HL-60 (cell line): ENCODE measurements at regions not wholly inside any gene's neighbourhood (a gene's known extent, or its start where the extent isn't known, plus 50 kb on each side); places are given as distances from the start of the nearest gene placed in this dataset.

ENCODE experiments used
- DNase-seq, 2 experiments: peaks; one replicate each; pipeline ENCODE4 v3.0.0-alpha.2; 2010 to 2020; ENCODE audit warnings: low read depth in 1 of 2, low spot score in 1 of 2
- H3K27ac ChIP-seq: fragments of 250-450 bp; sonication (Bioruptor Pico); replicated peaks from 2 replicates; pipeline ENCODE4 v1.5.1; 2020; ENCODE audit warnings: mild to moderate bottlenecking, moderate library complexity
- H3K27me3 ChIP-seq: fragments of 250-450 bp; sonication (Bioruptor Pico); 2 replicates; pipeline ENCODE4 v1.5.1; 2021; ENCODE audit warnings: mild to moderate bottlenecking, moderate library complexity; ENCODE audit not compliant: insufficient read depth, poor library complexity, severe bottlenecking
- H3K4me3 ChIP-seq: replicated peaks from 2 replicates; pipeline ENCODE4 v1.5.1; 2011; ENCODE audit warnings: mild to moderate bottlenecking, control low read depth, low read length; ENCODE audit not compliant: insufficient read depth
- GABPA ChIP-seq: IDR thresholded peaks from 2 replicates; pipeline ENCODE4 v1.6.1; 2012; ENCODE audit warnings: low read depth
- POLR2AphosphoS5 ChIP-seq: IDR thresholded peaks from 2 replicates; pipeline ENCODE4 v1.6.1; 2012; ENCODE audit warnings: low read depth
- SPI1 ChIP-seq: IDR thresholded peaks from 2 replicates; pipeline ENCODE4 v1.6.1; 2012; ENCODE audit warnings: low read depth, mild to moderate bottlenecking, borderline replicate concordance
- TF ChIP-seq, protein P1 (sequence below): IDR thresholded peaks from one replicate; pipeline ENCODE4 v1.5.1; 2011; ENCODE audit warnings: low read length, control low read depth, inconsistent platforms; ENCODE audit not compliant: insufficient read depth
- TF ChIP-seq, protein P2 (sequence below): IDR thresholded peaks from 2 replicates; pipeline ENCODE4 v1.6.1; 2012; ENCODE audit warnings: low read depth; ENCODE audit not compliant: insufficient replicate concordance

DNA sequence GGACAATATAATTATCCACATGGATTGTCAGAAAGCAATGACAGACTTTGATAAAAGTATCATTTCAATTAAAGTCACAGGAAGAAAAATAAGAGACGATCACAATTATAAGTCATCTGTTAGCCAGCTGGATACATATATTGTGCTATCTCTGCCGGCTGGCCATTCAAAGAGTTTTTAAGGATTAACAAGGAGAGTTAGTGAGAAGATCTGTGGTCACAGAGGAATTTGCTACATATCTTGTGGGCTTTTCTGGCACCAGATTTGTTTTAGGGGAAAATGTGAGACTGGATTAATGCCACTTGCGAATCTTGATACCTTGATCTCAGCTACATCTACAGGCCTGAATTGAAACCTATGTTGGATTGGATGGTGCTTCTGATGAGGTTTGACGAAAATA is 90.9 kb upstream of the MANSC4 start:
- H3K27ac ChIP-seq = no peak overlapping the region
- no peak overlapping the region for H3K4me3 ChIP-seq
- no peak for TF ChIP-seq POLR2AphosphoS5
- no peak for TF ChIP-seq GABPA
- TF ChIP-seq SPI1 = no peak
- no peaks in the 10 kb centered on the region for H3K27me3 ChIP-seq
- DNase-seq = no peak

DNA sequence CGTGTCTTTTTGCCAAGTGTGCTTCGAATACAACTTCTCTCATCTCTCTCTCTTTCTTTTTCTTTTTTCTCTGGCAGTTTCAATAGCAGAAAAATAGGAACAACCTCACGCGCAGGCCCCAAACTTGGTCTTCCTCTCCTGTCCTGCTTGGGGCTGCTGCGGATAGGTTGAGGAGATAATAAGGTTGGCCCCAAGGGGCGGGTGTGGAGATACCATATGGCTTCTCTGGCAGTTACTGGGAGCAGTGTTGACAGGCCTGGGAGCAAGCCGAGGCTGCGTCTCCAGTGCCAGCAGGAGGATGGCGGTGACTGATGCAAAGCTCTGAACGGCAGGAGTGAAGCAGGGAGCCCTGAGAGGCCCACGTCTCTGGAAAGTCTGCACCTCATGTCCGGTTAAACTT is 89.5 kb upstream of the MANSC4 start:
- Histone ChIP-seq H3K4me3 (no peak overlapping the region), H3K27ac (no peak overlapping the region), H3K27me3 (no peaks in the 10 kb centered on the region)
- no peak for TF ChIP-seq POLR2AphosphoS5
- no peak for TF ChIP-seq SPI1
- no peak for TF ChIP-seq GABPA
- TF ChIP-seq, protein P1, sequence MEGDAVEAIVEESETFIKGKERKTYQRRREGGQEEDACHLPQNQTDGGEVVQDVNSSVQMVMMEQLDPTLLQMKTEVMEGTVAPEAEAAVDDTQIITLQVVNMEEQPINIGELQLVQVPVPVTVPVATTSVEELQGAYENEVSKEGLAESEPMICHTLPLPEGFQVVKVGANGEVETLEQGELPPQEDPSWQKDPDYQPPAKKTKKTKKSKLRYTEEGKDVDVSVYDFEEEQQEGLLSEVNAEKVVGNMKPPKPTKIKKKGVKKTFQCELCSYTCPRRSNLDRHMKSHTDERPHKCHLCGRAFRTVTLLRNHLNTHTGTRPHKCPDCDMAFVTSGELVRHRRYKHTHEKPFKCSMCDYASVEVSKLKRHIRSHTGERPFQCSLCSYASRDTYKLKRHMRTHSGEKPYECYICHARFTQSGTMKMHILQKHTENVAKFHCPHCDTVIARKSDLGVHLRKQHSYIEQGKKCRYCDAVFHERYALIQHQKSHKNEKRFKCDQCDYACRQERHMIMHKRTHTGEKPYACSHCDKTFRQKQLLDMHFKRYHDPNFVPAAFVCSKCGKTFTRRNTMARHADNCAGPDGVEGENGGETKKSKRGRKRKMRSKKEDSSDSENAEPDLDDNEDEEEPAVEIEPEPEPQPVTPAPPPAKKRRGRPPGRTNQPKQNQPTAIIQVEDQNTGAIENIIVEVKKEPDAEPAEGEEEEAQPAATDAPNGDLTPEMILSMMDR = no peak
- TF ChIP-seq, protein P2, sequence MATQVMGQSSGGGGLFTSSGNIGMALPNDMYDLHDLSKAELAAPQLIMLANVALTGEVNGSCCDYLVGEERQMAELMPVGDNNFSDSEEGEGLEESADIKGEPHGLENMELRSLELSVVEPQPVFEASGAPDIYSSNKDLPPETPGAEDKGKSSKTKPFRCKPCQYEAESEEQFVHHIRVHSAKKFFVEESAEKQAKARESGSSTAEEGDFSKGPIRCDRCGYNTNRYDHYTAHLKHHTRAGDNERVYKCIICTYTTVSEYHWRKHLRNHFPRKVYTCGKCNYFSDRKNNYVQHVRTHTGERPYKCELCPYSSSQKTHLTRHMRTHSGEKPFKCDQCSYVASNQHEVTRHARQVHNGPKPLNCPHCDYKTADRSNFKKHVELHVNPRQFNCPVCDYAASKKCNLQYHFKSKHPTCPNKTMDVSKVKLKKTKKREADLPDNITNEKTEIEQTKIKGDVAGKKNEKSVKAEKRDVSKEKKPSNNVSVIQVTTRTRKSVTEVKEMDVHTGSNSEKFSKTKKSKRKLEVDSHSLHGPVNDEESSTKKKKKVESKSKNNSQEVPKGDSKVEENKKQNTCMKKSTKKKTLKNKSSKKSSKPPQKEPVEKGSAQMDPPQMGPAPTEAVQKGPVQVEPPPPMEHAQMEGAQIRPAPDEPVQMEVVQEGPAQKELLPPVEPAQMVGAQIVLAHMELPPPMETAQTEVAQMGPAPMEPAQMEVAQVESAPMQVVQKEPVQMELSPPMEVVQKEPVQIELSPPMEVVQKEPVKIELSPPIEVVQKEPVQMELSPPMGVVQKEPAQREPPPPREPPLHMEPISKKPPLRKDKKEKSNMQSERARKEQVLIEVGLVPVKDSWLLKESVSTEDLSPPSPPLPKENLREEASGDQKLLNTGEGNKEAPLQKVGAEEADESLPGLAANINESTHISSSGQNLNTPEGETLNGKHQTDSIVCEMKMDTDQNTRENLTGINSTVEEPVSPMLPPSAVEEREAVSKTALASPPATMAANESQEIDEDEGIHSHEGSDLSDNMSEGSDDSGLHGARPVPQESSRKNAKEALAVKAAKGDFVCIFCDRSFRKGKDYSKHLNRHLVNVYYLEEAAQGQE = no peak
- no peak for DNase-seq

DNA sequence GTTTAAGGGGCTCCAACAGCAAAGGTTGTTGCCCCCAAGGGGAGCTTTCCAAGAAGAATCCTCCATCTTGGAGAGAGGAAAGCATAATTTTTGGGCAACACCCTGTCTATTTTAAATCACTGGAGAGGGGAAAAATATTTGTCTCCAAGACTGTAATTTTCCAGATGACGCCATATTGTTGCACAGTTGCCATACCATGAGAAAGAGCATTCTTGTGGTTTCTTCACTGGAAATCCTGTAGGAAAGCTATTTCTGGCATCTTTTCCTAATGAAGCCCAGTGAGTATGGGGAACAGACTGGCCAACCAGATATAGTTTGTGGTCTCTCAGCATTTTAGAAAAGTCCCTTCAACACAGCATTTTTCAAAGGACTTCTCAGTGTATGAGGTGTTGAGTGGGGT is 88.1 kb upstream of the MANSC4 start:
- Histone ChIP-seq H3K27ac (no peak overlapping the region), H3K4me3 (no peak overlapping the region), H3K27me3 (no peaks in the 10 kb centered on the region)
- no peak for DNase-seq
- no peak for TF ChIP-seq GABPA
- no peak for TF ChIP-seq SPI1
- TF ChIP-seq, protein P1 = no peak
- TF ChIP-seq, protein P2 = no peak
- no peak for TF ChIP-seq POLR2AphosphoS5

DNA sequence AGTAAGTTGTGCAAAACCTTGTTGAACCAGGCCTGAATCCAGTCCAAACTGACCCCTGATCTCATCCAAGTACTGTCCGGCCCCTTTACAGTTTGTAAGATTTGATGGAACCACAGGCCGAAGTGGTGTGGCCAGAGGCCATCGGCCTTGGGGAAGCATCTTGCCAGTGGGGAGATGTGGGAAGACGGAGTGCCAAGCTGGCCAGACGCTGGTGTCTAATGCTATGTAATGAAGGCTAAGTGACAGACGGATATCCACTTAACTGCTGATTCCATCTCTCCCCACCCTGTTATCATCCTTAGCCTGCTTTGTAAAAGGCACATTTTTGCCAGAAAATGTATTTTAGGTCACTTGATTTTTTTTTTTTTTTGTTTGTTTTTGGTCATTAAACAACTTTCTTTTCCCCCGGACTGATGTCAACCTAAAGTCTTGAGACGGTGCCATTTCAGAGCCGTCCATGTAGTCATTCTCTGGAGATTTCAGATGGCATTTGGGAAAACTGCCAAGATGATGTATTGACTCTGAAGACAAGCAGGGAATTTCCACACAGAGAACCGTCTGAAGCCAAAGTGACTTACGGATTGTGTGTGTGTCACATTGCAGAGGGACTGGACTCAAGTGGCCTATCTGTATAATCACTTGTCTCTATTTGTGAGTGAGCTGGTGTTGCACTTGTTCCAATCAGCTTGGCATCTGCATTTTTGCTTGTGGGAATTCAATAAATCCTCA is 86.5 kb upstream of the MANSC4 start:
- no peak for DNase-seq
- H3K4me3 ChIP-seq = no peak overlapping the region
- no peaks in the 10 kb centered on the region for H3K27me3 ChIP-seq
- no peak overlapping the region for H3K27ac ChIP-seq
- TF ChIP-seq GABPA = no peak

DNA sequence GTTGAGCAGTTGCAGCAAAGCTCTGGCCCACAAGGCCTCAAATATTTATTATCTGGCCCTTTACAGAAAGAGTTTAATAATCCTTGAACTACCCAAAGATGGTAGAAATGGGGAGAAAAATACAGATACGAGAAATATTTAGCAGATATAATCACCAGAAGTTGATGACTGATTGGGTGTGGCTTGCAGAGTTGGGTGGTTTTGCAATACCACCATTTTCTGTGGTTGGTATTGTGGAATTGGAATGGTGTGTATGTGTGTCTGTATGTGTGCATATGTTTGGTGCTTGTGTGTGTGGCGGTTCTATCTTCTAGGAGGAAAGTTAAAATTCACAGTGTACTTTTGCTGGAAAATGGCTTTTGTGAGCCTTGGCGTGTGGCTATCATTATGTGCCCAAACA is 85.4 kb upstream of the MANSC4 start:
- H3K27ac ChIP-seq = no peak overlapping the region
- TF ChIP-seq GABPA (no peak), SPI1 (no peak), POLR2AphosphoS5 (no peak)
- TF ChIP-seq, protein P2 = no peak
- TF ChIP-seq, protein P1 = no peak
- no peak overlapping the region for H3K4me3 ChIP-seq
- no peaks in the 10 kb centered on the region for H3K27me3 ChIP-seq
- peak in 1 of 2 experiments; percentile 2 for DNase-seq
